HCT116 (cell line): ENCODE measurements at regions not wholly inside any gene's neighbourhood (a gene's known extent, or its start where the extent isn't known, plus 50 kb on each side); places are given as distances from the start of the nearest gene placed in this dataset.

Experiments used
- ATAC-seq: fragments of 200-7000 bp; cut with Tn5 transposase; 2 replicates; pipeline ENCODE4 v1.9.1; 2020; ENCODE audit warnings: mild to moderate bottlenecking, moderate library complexity
- BruUV-seq: library from RNA; stranded (reverse); fragments of 400-500 nt; replicated peaks from 2 replicates; lab custom pipeline; 2021; lab: Mats Ljungman, UMichigan
- CTCF ChIA-PET: fragments of 300-600 bp; sonication (Branson Sonifier 250); formaldehyde crosslinking; loops from one replicate; lab custom pipeline; 2021; ENCODE audit warnings: antibody characterized with exemption; lab: Charles Lee
- POLR2A ChIA-PET: fragments of 300-600, 350-600 bp; sonication (Branson Sonifier 250); formaldehyde crosslinking; loops from one replicate; lab custom pipeline; 2021; ENCODE audit warnings: antibody characterized with exemption; lab: Charles Lee
- RAD21 ChIA-PET, 2 experiments: fragments of 300-600 bp; sonication (Branson Sonifier 250); formaldehyde crosslinking; loops; one replicate each; lab custom pipeline; 2023; ENCODE audit warnings: low total read pairs in 2 of 2; ENCODE audit not compliant: uncharacterized antibody in 2 of 2, unreplicated experiment in 2 of 2, low non-redundant PET in 1 of 2; lab: Charles Lee
- DNase-seq: peaks from one replicate; pipeline ENCODE4 v3.0.0-alpha.2; 2010; ENCODE audit warnings: low read depth, low spot score
- H2AFZ ChIP-seq: fragments of 200-600 bp; shearing (Covaris generic), sonication (generic); 2 replicates; pipeline ENCODE4 v1.6.1; 2017; ENCODE audit warnings: low read depth, mixed run types, mixed read lengths, antibody characterized with exemption, low read length; ENCODE audit not compliant: poor library complexity, severe bottlenecking
- H3K27ac ChIP-seq: 2 replicates; pipeline ENCODE4 v1.5.1; 2012; ENCODE audit warnings: low read depth, low read length
- H3K27me3 ChIP-seq: fragments of 200-600 bp; sonication (generic); 2 replicates; pipeline ENCODE4 v1.6.1; 2016; ENCODE audit warnings: mixed run types, low read length, mixed read lengths; ENCODE audit not compliant: insufficient read depth
- H3K36me3 ChIP-seq, 2 experiments: fragments of 200-500 bp in 1 of 2; fragments of 200-600 bp in 1 of 2; sonication (Bioruptor generic) in 1 of 2; sonication (generic) in 1 of 2; 2 replicates each; pipeline versions ENCODE4 v1.5.1 to v1.6.1; 2014 to 2016; ENCODE audit warnings: low read length in 2 of 2, inconsistent platforms in 1 of 2, mixed read lengths in 1 of 2, mixed run types in 1 of 2; ENCODE audit not compliant: insufficient read depth in 2 of 2, control insufficient read depth in 1 of 2
- H3K4me1 ChIP-seq, 2 experiments: fragments of 200-600 bp in 1 of 2; sonication (generic) in 1 of 2; 2 replicates each; pipeline versions ENCODE4 v1.5.1 to v1.6.1; 2012 to 2017; ENCODE audit warnings: low read length in 2 of 2, inconsistent platforms in 1 of 2, mild to moderate bottlenecking in 1 of 2, mixed read lengths in 1 of 2, mixed run types in 1 of 2, moderate library complexity in 1 of 2; ENCODE audit not compliant: insufficient read depth in 2 of 2, control insufficient read depth in 1 of 2
- H3K4me2 ChIP-seq: fragments of 200-600 bp; sonication (generic); 2 replicates; pipeline ENCODE4 v1.6.1; 2017; ENCODE audit warnings: mixed run types, low read length, mixed read lengths
- H3K4me3 ChIP-seq, 2 experiments: fragments of 200-600 bp in 1 of 2; sonication (generic) in 1 of 2; replicated peaks in 1 of 2; 2 replicates each; pipeline ENCODE4 v1.5.1; 2011 to 2016; ENCODE audit warnings: low read length in 2 of 2, control low read depth in 1 of 2, low read depth in 1 of 2, mild to moderate bottlenecking in 1 of 2, mixed read lengths in 1 of 2, mixed run types in 1 of 2
- H3K79me2 ChIP-seq: fragments of 200-600 bp; sonication (generic); 2 replicates; pipeline ENCODE4 v1.6.1; 2017; ENCODE audit warnings: mild to moderate bottlenecking, mixed run types, low read length, moderate library complexity, mixed read lengths; ENCODE audit not compliant: insufficient read depth
- H3K9ac ChIP-seq: fragments of 200-600 bp; sonication (generic); 2 replicates; pipeline ENCODE4 v1.6.1; 2016; ENCODE audit warnings: low read length, mixed read lengths
- H3K9me2 ChIP-seq: fragments of 200-600 bp; sonication (generic), shearing (Covaris generic); 2 replicates; pipeline ENCODE4 v1.6.1; 2017; ENCODE audit warnings: mixed run types, mild to moderate bottlenecking, moderate library complexity; ENCODE audit not compliant: insufficient read depth
- H3K9me3 ChIP-seq, 2 experiments: fragments of 200-500 bp in 1 of 2; fragments of 200-600 bp in 1 of 2; sonication (Bioruptor generic) in 1 of 2; sonication (generic) in 1 of 2; 2 replicates each; pipeline ENCODE4 v1.6.1; 2014 to 2017; ENCODE audit warnings: low read length in 2 of 2, mixed read lengths in 2 of 2, inconsistent platforms in 1 of 2, low read depth in 1 of 2, mild to moderate bottlenecking in 1 of 2, mixed run types in 1 of 2, moderate library complexity in 1 of 2; ENCODE audit not compliant: control insufficient read depth in 1 of 2, insufficient read depth in 1 of 2
- H4K20me1 ChIP-seq: fragments of 200-600 bp; sonication (generic), shearing (Covaris generic); 2 replicates; pipeline ENCODE4 v1.6.1; 2017; ENCODE audit warnings: mixed run types, mild to moderate bottlenecking, moderate library complexity; ENCODE audit not compliant: insufficient read depth
- REST ChIP-seq: IDR thresholded peaks from 2 replicates; pipeline ENCODE4 v1.6.1; 2012; ENCODE audit warnings: low read depth
- ZNF274 ChIP-seq: fragments of 200-500 bp; sonication (Bioruptor generic); IDR thresholded peaks from 2 replicates; pipeline ENCODE4 v1.6.1; 2014; ENCODE audit warnings: mild to moderate bottlenecking, low read depth, low read length, inconsistent platforms
- intact Hi-C: fragments of 100-400 bp; cut with micrococcal nuclease; formaldehyde crosslinking; loops from 2 replicates; pipeline ENCODE4 v1.10.0; 2022

- TF ChIP-seq REST: no peak
These were observed 210.2 kb upstream of the ECI2 start (continued) for GRCh38 chr6:4345543-4345942.

GRCh38 chr6:4344317-4344899 is 209.0 kb upstream of the ECI2 start:
- no peak for TF ChIP-seq ZNF274
- Histone ChIP-seq H3K4me3 (no peak overlapping the region), H3K9me3 (no peaks in the 10 kb centered on the region), H4K20me1 (no peaks in the 10 kb centered on the region), H3K36me3 (no peaks in the 10 kb centered on the region), H2AFZ (no peak overlapping the region), H3K9me2 (no peaks in the 10 kb centered on the region; the same call in 1 of the 2 replicates), H3K4me2 (no peak overlapping the region), H3K4me1 (no peaks in the 10 kb centered on the region), H3K79me2 (no peaks in the 10 kb centered on the region), H3K27me3 (no peaks in the 10 kb centered on the region), H3K9ac (no peak overlapping the region), H3K27ac (no peak overlapping the region)
- intact Hi-C loops: no loop called here
- CTCF ChIA-PET: no interaction called here
- DNase-seq (no peak), ATAC-seq (no peak)
- BruUV-seq: no TSS peak
- POLR2A ChIA-PET: no interaction called here
- RAD21 ChIA-PET: no interaction called here
